ENCODE measurements at regions not wholly inside any gene's neighbourhood (a gene's known extent, or its start where the extent isn't known, plus 50 kb on each side); places are given as distances from the start of the nearest gene placed in this dataset.

DNA sequence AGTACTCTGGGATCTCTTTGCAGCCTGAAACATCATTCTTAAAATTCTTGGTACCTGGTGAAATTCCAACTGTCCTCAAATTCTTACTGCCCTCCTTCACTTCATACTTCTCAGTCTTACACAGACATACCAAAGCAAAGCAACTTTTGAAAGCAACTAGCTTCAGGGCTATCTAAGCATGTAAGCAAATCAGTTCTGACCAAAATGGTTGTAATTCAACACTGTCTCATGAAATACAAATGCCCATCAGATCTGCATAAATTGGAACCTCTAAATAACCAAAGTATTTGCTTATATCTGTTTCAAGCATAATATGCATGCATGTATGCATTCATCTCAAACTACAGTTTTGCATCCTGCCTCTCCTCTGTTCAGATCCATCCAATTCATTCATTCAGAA lies 308.1 kb upstream of the PPARGC1A start:
- TF ChIP-seq POLR2AphosphoS5 (IDR thresholded peaks at IDR 0.05; ENCODE audit: low read depth, low read length) (no peak), POLR2A (IDR thresholded peaks at IDR 0.05; ENCODE audit: low read depth, low read length) (no peak)

All from GM12892 (cell line).